K562 (cell line): ENCODE measurements at regions not wholly inside any gene's neighbourhood (a gene's known extent, or its start where the extent isn't known, plus 50 kb on each side); places are given as distances from the start of the nearest gene placed in this dataset.

Source experiments
- ATAC-seq: fragments of 200-7000 bp; cut with Tn5 transposase; 3 replicates; pipeline ENCODE4 v1.9.1; 2020; ENCODE audit warnings: moderate library complexity
- BruUV-seq: library from RNA; stranded (reverse); fragments of 400-500 nt; replicated peaks from 2 replicates; lab custom pipeline; 2021; lab: Mats Ljungman, UMichigan
- CTCF ChIA-PET: fragments of 300-600 bp; formaldehyde crosslinking; extraction: SDS; loops from one replicate; lab custom pipeline; 2021; ENCODE audit warnings: low intra/inter-chr PET ratio; lab: Yijun Ruan, JAX
- POLR2A ChIA-PET: fragments of 300-600, 350-650 bp; sonication (Branson Sonifier 250); formaldehyde crosslinking; extraction: SDS; loops from one replicate; lab custom pipeline; 2021; ENCODE audit warnings: antibody characterized with exemption, inconsistent platforms; lab: Yijun Ruan, JAX
- DNase-seq, 4 experiments: peaks; one replicate each; pipeline versions ENCODE4 v3.0.0 to v3.0.0-alpha.2; 2011 to 2018; ENCODE audit warnings: low spot score in 3 of 4, mixed read lengths in 3 of 4; ENCODE audit errors: extremely low read depth in 1 of 4
- FAIRE-seq: peaks from 2 replicates; lab custom pipeline; 2011; peaks lifted over from hg19 to GRCh38; lab: Jason Lieb, UNC
- H2AFZ ChIP-seq: 2 replicates; pipeline ENCODE4 v1.6.0; 2011; ENCODE audit warnings: low read depth, low read length, control low read depth, inconsistent platforms
- H3K27ac ChIP-seq: fragments of 200-600 bp; 3 replicates; pipeline ENCODE4 v1.8.0; 2011; ENCODE audit warnings: low read depth, mild to moderate bottlenecking, control low read depth, inconsistent platforms, low read length, moderate library complexity, mixed read lengths; ENCODE audit errors: extremely low read depth
- H3K27me3 ChIP-seq, 2 experiments: fragments of 300-600 bp in 1 of 2; 2 replicates in 1 of 2; 3 replicates in 1 of 2; pipeline versions ENCODE4 v1.6.0 to v1.8.0; 2011; ENCODE audit warnings: inconsistent platforms in 2 of 2, low read length in 2 of 2, mild to moderate bottlenecking in 1 of 2, mixed read lengths in 1 of 2, moderate library complexity in 1 of 2; ENCODE audit not compliant: control insufficient read depth in 2 of 2, insufficient read depth in 2 of 2
- H3K36me3 ChIP-seq: fragments of 300-600 bp; 3 replicates; pipeline ENCODE4 v1.8.0; 2011; ENCODE audit warnings: mild to moderate bottlenecking, low read length, inconsistent platforms; ENCODE audit not compliant: control insufficient read depth, insufficient read depth
- H3K4me1 ChIP-seq, 2 experiments: fragments of 200-600 bp in 1 of 2; replicated peaks in 1 of 2; 2 replicates in 1 of 2; 3 replicates in 1 of 2; pipeline versions ENCODE4 v1.5.1 to v1.8.0; 2011; ENCODE audit warnings: inconsistent platforms in 2 of 2, low read length in 2 of 2, mild to moderate bottlenecking in 1 of 2, mixed read lengths in 1 of 2, moderate library complexity in 1 of 2; ENCODE audit not compliant: control insufficient read depth in 2 of 2, insufficient read depth in 2 of 2
- H3K4me2 ChIP-seq: 2 replicates; pipeline ENCODE4 v1.6.1; 2011; ENCODE audit warnings: low read length, control low read depth, inconsistent platforms, mixed read lengths; ENCODE audit not compliant: insufficient read depth
- H3K4me3 ChIP-seq: fragments of 200-600 bp; sonication (generic), shearing (Covaris generic); 2 replicates; pipeline ENCODE4 v1.5.1; 2016; ENCODE audit warnings: control low read depth, inconsistent platforms
- H3K79me2 ChIP-seq: fragments of 200-600 bp; 3 replicates; pipeline ENCODE4 v1.8.0; 2011; ENCODE audit warnings: low read length, inconsistent platforms; ENCODE audit not compliant: control insufficient read depth, insufficient read depth
- H3K9ac ChIP-seq, 2 experiments: 2 replicates each; pipeline versions ENCODE4 v1.6.0 to v1.6.1; 2011; ENCODE audit warnings: low read depth in 2 of 2, low read length in 2 of 2, control low read depth in 1 of 2, inconsistent platforms in 1 of 2, mild to moderate bottlenecking in 1 of 2, mixed read lengths in 1 of 2; ENCODE audit not compliant: insufficient read depth in 1 of 2
- H3K9me1 ChIP-seq: one replicate; pipeline ENCODE4 v1.6.0; 2011; ENCODE audit warnings: inconsistent platforms, mild to moderate bottlenecking, low read length, moderate library complexity; ENCODE audit not compliant: control insufficient read depth, insufficient read depth
- H3K9me3 ChIP-seq: replicated peaks from 2 replicates; pipeline ENCODE4 v1.5.1; 2011; ENCODE audit warnings: low read depth, low read length, inconsistent platforms; ENCODE audit not compliant: control insufficient read depth, insufficient read depth
- H4K20me1 ChIP-seq: replicated peaks from 2 replicates; pipeline ENCODE4 v1.6.1; 2011; ENCODE audit warnings: low read length, inconsistent platforms, mixed read lengths; ENCODE audit not compliant: control insufficient read depth, insufficient read depth
- CBX5 ChIP-seq: IDR thresholded peaks from 2 replicates; pipeline ENCODE4 v1.6.1; 2014; ENCODE audit warnings: low read depth, borderline replicate concordance
- CHD4 ChIP-seq: fragments of 200-600 bp; sonication (generic); IDR thresholded peaks from 3 replicates; pipeline ENCODE4 v1.6.1; 2012; ENCODE audit warnings: low read depth, mild to moderate bottlenecking, mixed read lengths, low read length, inconsistent platforms; ENCODE audit not compliant: insufficient read depth, insufficient replicate concordance, poor library complexity, severe bottlenecking
- CREM ChIP-seq: IDR thresholded peaks from 2 replicates; pipeline ENCODE4 v1.6.1; 2014; ENCODE audit warnings: antibody characterized with exemption, low read depth
- GMEB1 ChIP-seq: fragments of 250-450 bp; sonication (Bioruptor Pico); IDR thresholded peaks from 2 replicates; pipeline ENCODE4 v1.4.0; 2020; ENCODE audit warnings: mild to moderate bottlenecking
- KDM2B ChIP-seq: fragments of 250-450 bp; sonication (Bioruptor Pico); IDR thresholded peaks from 2 replicates; pipeline ENCODE4 v1.8.0; 2021; ENCODE audit warnings: mild to moderate bottlenecking, moderate library complexity
- RHOXF2B ChIP-seq: fragments of 250-450 bp; sonication (Bioruptor Pico); conservative IDR thresholded peaks from 2 replicates; pipeline ENCODE4 v1.5.1; 2021
- SMARCB1 ChIP-seq: IDR thresholded peaks from 2 replicates; pipeline ENCODE4 v1.6.1; 2011; ENCODE audit warnings: improper control_type of control experiment, low read depth; ENCODE audit not compliant: insufficient read length
- SRSF7 ChIP-seq: fragments of 200-400 bp; formaldehyde crosslinking; optimal IDR thresholded peaks from 2 replicates; pipeline ENCODE3; 2017; ENCODE audit warnings: mild to moderate bottlenecking, low read depth, low read length
- TAF9B ChIP-seq: fragments of 450-650 bp; IDR thresholded peaks from 2 replicates; pipeline ENCODE4 v1.6.1; 2018; ENCODE audit warnings: mild to moderate bottlenecking; ENCODE audit not compliant: partially characterized antibody
- TCF7L2 ChIP-seq: fragments of 150-350 bp; IDR thresholded peaks from 2 replicates; pipeline ENCODE4 v1.6.1; 2016; ENCODE audit warnings: low read depth, mild to moderate bottlenecking, low read length, moderate library complexity
- ZFP1 ChIP-seq: fragments of 450-650 bp; formaldehyde crosslinking; IDR thresholded peaks from 2 replicates; pipeline ENCODE4 v1.4.0; 2020; ENCODE audit warnings: mild to moderate bottlenecking, mixed read lengths
- ZNF280B ChIP-seq: fragments of 250-450 bp; sonication (Bioruptor Pico); IDR thresholded peaks from 2 replicates; pipeline ENCODE4 v1.5.1; 2021; ENCODE audit warnings: mild to moderate bottlenecking
- ZNF384 ChIP-seq: IDR thresholded peaks from 2 replicates; pipeline ENCODE4 v1.6.1; 2012; ENCODE audit warnings: low read depth, low read length, improper control_type of control experiment
- ZNF431 ChIP-seq: sonication (generic); formaldehyde crosslinking; IDR thresholded peaks from 2 replicates; pipeline ENCODE4 v1.8.0; 2022; ENCODE audit warnings: mild to moderate bottlenecking, missing genetic modification reagents
- ZNF695 ChIP-seq: fragments of 450-650 bp; formaldehyde crosslinking; IDR thresholded peaks from 2 replicates; pipeline ENCODE4 v1.4.0; 2020; ENCODE audit warnings: mild to moderate bottlenecking, moderate library complexity
- ZNF707 ChIP-seq: fragments of 250-450 bp; sonication (Bioruptor Pico); conservative IDR thresholded peaks from 2 replicates; pipeline ENCODE4 v1.8.0; 2022; ENCODE audit warnings: inconsistent platforms, mild to moderate bottlenecking, moderate library complexity
- ZNF75A ChIP-seq: fragments of 450-650 bp; formaldehyde crosslinking; IDR thresholded peaks from 2 replicates; pipeline ENCODE4 v1.4.0; 2020; ENCODE audit warnings: mild to moderate bottlenecking
- WGBS: fragments of 100-300 bp; shearing (Covaris generic); methylation state at CpG from one replicate; pipeline ENCODE4 v1.1.6; 2016; ENCODE audit warnings: low coverage, mixed read lengths; ENCODE audit not compliant: insufficient coverage; ENCODE audit errors: missing lambda C conversion rate; 5-methylcytosine and 5-hydroxymethylcytosine counted together
- in situ Hi-C: fragments of 300-500 bp; cut with MboI; formaldehyde crosslinking; loops from 4 replicates; pipeline ENCODE4 v1.15.0; 2018; ENCODE audit warnings: inconsistent platforms, mixed read lengths
- intact Hi-C: fragments of 100-400 bp; cut with micrococcal nuclease; formaldehyde crosslinking; loops from 2 replicates; pipeline ENCODE4 v1.14.2; 2022
- TF ChIP-seq, protein P1 (sequence below): sonication (generic); formaldehyde crosslinking; IDR thresholded peaks from 2 replicates; pipeline ENCODE4 v1.8.0; 2022; ENCODE audit warnings: mild to moderate bottlenecking, low read depth, missing genetic modification reagents
- TF ChIP-seq, protein P2 (sequence below): fragments of 450-650 bp; IDR thresholded peaks from 2 replicates; pipeline ENCODE4 v1.6.1; 2016; ENCODE audit warnings: antibody characterized with exemption

DNA sequence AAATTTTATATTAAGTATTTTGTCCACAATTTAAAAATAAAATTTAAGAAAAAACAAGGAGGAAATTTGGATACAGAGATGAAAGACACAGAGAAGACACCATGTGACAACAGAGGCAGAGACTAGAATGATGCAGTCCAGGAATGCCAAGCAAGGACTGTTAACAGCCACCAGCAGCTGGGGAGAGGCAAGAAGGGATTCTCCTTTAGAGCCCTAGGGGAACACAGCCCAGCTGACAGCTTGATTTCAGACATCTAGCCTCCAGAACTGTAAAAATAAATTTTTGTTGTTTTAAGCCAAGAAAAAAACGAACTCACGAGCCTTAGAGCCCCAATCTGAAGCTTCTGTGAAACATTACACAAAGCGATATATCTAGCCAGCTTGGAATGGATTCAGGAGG is 198.5 kb downstream of the ZNF648 start:
- no peaks in the 10 kb centered on the region for H3K27me3 ChIP-seq
- no peaks in the 10 kb centered on the region for H4K20me1 ChIP-seq
- 7% methylated on average over 3 of the region's 3 CpGs for WGBS
- BruUV-seq: no TSS peak
- H3K4me1 ChIP-seq: no peaks in the 10 kb centered on the region
- FAIRE-seq (no peak), DNase-seq (no peak), ATAC-seq (no peak)
- CTCF ChIA-PET: no interaction called here
- no peaks in the 10 kb centered on the region for H3K9me1 ChIP-seq
- H3K9ac ChIP-seq: no peak overlapping the region
- no peak overlapping the region for H3K4me3 ChIP-seq
- no peak overlapping the region for H3K27ac ChIP-seq
- no peaks in the 10 kb centered on the region for H3K79me2 ChIP-seq
- no peak overlapping the region for H2AFZ ChIP-seq
- H3K4me2 ChIP-seq: no peak overlapping the region
- intact Hi-C loops (no loop called here), in situ Hi-C loops (no loop called here)
- no peaks in the 10 kb centered on the region for H3K9me3 ChIP-seq
- POLR2A ChIA-PET: interaction anchor here (0.8 kb wide), 1 partner anchor 9 kb away, joined by 4 read pairs; no protein-coding TSS in a partner anchor
- H3K36me3 ChIP-seq: no peaks in the 10 kb centered on the region
- TF ChIP-seq KDM2B (CRISPR knock-in tag) (no peak), CBX5 (no peak), ZNF695 (CRISPR knock-in tag) (no peak), ZNF707 (CRISPR knock-in tag) (no peak), ZFP1 (CRISPR knock-in tag) (no peak), ZNF384 (no peak), GMEB1 (CRISPR knock-in tag) (no peak), ZNF75A (CRISPR knock-in tag) (no peak), SMARCB1 (no peak), CREM (no peak), ZNF431 (no peak), SRSF7 (no peak), TAF9B (no peak), TCF7L2 (no peak), ZNF280B (CRISPR knock-in tag) (no peak), RHOXF2B (CRISPR knock-in tag) (no peak), CHD4 (no peak)
- TF ChIP-seq, protein P1, sequence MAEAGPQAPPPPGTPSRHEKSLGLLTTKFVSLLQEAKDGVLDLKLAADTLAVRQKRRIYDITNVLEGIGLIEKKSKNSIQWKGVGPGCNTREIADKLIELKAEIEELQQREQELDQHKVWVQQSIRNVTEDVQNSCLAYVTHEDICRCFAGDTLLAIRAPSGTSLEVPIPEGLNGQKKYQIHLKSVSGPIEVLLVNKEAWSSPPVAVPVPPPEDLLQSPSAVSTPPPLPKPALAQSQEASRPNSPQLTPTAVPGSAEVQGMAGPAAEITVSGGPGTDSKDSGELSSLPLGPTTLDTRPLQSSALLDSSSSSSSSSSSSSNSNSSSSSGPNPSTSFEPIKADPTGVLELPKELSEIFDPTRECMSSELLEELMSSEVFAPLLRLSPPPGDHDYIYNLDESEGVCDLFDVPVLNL (CRISPR knock-in tag): no peak
- TF ChIP-seq, protein P2, sequence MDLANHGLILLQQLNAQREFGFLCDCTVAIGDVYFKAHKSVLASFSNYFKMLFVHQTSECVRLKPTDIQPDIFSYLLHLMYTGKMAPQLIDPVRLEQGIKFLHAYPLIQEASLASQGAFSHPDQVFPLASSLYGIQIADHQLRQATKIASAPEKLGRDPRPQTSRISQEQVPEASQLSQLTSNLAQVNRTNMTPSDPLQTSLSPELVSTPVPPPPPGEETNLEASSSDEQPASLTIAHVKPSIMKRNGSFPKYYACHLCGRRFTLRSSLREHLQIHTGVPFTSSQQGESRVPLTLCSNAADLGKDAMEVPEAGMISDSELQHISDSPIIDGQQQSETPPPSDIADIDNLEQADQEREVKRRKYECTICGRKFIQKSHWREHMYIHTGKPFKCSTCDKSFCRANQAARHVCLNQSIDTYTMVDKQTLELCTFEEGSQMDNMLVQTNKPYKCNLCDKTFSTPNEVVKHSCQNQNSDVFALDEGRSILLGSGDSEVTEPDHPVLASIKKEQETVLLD: no peak
